IPS-18c (cell line): ENCODE measurements at regions not wholly inside any gene's neighbourhood (a gene's known extent, or its start where the extent isn't known, plus 50 kb on each side); places are given as distances from the start of the nearest gene placed in this dataset.
"Not testable (repeated sequence)": the region's sequence is repeated elsewhere in the genome, so short reads cannot be mapped to it uniquely, and the experiment has no call there.

Experiments used
- H3K4me3 ChIP-seq: 2 replicates; pipeline ENCODE4 v1.7.0; 2013; ENCODE audit warnings: low read depth, mild to moderate bottlenecking, low read length, moderate library complexity; ENCODE audit not compliant: insufficient read depth
- H3K9me3 ChIP-seq: one replicate; pipeline ENCODE4 v1.6.1; 2013; ENCODE audit warnings: mild to moderate bottlenecking, low read length, moderate library complexity; ENCODE audit not compliant: control insufficient read depth, insufficient read depth

DNA sequence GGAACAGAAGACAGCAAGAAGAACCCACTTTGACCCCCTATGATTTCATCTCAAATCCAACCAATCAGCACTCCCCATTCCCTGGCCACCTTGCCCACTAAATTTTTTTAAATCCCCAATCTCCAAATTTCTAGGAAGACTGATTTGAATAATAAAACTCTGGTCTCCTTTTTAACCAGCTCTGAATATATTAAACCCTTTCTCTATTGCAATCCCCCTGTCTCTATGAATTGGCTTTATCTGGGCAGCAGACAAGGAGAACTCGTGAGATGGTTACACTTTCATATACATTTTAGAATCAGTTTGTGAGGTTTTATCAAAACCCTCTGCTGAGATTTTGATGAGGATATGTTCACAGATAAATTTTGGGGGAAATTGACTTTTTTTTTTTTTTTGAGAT, 90.3 kb upstream of the TRIM24 start:
- H3K9me3 ChIP-seq = peaks cover 2% of the 10 kb centered on the region
- H3K4me3 ChIP-seq = no peak overlapping the region; the same call in 1 of the 2 replicates

DNA sequence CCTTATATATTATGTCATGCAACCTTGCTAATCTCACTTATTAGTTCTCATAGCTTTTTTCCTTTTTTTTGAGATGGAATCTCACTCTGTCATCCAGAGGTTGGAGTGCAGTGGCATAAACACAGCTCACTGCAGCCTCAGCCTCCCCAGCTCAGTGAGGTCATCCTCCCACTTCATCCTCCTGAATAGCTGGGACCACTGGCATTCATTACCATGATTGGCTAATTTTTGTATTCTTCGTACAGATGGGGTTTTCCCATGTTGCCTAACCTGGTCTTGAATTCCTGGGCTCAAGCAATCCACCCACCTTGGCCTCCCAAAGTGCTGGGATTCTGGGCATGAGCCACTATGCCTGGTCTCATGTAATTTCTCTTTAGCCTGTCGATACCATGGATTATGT, 89.1 kb upstream of the TRIM24 start:
- H3K9me3 ChIP-seq = peaks cover 2% of the 10 kb centered on the region
- no peak overlapping the region for H3K4me3 ChIP-seq

DNA sequence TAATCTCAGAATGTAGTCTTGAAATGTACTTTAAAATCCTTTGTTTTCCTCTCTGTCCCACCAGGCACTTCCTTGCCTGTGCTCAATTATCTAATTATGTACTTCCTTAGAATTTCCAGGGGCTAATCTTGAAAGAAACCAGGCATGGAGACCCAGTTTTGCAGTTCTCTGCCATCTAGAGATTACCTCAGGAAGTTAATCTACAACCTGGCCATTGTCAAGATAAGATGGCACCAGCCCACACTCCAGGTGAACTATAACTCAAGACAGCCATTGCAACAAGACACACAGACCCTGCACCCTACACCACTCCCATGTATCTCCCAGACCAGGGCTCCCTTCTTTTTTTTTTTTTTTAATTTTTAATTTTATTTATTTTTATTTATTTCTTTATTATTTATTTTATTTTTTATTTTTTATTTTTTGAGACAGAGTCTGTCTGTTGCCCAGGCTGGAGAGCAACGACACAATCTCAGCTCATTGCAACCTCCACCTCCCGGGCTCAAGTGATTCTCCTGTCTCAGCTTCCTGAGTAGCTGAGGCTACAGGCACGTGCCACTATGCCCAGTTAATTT, 85.9 kb upstream of the TRIM24 start:
- Histone ChIP-seq H3K9me3 (peaks cover 2% of the 10 kb centered on the region), H3K4me3 (no peak overlapping the region)

DNA sequence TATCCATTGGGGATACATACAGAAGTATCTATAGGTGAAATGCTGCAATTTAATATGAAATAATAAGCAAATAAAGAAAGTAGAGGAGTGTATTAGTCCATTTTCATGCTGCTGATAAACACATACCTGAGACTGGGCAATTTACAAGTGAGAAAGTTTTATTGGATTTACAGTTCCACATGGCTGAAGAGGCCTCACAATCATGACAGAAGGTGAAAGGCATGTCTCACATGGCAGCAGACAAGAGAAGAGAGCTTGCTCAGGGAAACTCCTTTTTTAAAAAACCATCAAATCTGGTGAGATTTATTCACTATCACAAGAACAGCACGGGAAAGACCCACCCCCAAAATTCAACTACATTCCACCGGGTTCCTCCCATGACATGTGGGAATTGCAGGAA, 82.8 kb upstream of the TRIM24 start:
- H3K4me3 ChIP-seq = no peak overlapping the region
- peaks cover 3% of the 10 kb centered on the region for H3K9me3 ChIP-seq

DNA sequence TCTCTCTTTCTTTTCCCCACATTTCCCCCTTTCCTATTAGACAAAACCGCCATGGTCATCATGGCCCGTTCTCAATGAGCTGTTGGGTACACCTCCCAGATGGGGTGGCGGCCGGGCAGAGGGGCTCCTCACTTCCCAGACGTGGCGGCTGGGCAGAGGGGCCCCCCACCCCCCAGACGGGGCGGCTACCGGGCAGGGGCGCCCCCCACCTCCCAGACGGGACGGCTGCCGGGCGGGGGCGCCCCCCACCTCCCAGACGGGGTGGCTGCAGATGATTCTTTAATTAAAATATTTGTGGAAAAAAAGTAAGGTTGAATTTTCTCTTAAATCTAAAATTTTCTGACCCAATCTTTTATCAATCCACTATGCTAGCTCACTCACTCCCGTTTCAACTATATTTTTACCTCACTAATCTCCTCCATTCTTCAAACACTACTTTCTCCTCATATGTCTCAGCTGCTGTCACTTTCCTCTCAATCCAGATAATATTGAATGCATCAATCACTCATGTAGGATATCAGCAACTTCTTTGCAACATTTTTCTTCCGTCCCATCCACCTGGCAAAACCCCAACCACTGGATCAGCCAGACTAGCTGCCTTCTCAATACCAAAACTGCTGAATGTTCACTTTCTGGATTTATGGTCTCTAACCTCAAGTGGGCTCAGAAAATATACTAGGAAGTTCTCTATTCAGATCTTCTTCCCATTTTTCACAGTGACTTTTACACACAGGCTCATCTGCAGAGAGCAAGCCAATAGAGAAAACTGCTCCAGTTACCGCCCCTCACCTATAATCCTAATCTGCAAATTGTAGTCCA, 81.1 kb upstream of the TRIM24 start:
- peaks cover 3% of the 10 kb centered on the region for H3K9me3 ChIP-seq
- H3K4me3 ChIP-seq = no peak overlapping the region

DNA sequence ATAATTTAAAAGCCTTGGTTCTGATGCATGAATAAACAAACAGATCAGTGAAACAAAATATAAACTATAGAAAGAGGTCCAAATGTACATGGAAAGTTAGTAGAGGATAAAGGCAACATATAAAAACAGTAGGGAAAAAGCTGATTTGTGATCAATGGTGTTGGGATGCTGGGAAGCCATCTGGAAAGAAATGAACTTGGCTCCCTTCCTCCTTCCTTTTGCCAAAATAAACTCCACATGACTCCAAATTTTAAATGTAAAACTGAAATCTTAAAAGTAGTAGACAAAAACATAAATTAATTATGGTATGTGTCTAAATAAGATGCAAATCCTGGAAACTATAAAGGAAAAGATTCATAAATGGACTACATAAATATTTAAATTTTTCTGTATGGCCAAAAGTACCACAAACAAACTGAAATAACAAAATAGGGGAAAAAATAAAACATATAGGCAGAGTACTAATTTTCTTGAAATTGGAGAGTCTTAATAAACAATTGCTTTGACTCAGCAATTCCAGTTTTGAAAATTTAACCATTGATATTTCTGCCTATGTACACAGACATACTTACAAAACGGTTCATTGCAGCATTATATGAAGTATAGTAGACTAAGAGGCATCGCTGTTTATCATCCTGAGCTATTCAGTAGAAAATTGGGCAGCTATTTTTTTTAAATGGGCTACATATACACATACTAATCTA, 77.0 kb upstream of the TRIM24 start:
- H3K4me3 ChIP-seq = no peak overlapping the region
- peaks cover 4% of the 10 kb centered on the region for H3K9me3 ChIP-seq

DNA sequence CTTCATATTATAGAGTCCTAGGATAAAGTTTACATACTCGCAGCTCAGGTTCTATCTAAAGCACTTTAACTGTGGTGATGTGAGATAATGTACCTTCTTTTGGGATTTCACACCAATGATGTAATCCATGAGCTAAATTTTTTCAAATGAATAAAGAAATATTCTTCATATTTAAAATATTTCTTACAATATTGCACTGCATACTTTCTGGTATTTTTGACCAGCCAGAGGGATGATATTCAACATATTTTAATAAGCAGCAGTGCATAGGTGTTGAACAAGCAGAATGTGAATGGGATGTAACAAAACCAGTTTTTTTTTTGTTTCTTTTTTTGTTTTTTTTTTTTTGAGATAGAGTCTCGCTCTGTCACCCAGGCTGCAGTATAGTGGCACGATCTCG, 73.2 kb upstream of the TRIM24 start:
- H3K9me3 ChIP-seq = peaks cover 3% of the 10 kb centered on the region
- H3K4me3 ChIP-seq = no peak overlapping the region

DNA sequence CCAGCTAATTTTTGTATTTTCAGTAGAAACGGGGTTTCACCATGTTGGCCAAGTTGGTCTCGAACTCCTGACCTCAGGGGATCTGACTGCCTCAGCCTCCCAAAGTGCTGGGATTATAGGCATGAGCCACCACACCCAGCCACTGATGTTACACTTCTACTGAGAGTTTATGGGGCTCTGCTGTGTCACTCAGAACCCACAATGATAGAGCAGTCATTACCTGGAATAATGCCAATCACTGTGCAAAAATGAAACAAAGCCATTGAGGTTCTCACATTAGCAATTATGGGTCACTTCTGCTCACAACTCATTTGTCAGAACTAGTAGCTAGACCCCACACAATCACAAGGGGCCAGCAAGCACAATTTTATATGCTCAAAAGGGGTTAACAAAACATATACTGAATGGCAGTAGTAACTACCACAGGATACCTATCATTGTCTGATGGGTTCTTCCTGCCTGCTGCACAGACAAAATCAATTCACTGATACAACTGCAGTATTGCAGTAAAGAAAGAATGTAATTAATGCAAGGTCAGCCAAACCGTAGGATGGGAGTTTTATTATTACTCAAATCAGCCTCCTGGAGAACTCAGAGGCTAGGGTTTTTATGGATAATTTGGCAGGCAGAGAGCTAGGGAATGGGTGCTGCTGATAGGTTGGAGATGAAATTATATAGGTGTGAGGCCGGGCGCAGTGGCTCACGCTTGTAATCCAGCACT, 72.1 kb upstream of the TRIM24 start:
- Histone ChIP-seq H3K4me3 (no peak overlapping the region), H3K9me3 (peaks cover 3% of the 10 kb centered on the region)

DNA sequence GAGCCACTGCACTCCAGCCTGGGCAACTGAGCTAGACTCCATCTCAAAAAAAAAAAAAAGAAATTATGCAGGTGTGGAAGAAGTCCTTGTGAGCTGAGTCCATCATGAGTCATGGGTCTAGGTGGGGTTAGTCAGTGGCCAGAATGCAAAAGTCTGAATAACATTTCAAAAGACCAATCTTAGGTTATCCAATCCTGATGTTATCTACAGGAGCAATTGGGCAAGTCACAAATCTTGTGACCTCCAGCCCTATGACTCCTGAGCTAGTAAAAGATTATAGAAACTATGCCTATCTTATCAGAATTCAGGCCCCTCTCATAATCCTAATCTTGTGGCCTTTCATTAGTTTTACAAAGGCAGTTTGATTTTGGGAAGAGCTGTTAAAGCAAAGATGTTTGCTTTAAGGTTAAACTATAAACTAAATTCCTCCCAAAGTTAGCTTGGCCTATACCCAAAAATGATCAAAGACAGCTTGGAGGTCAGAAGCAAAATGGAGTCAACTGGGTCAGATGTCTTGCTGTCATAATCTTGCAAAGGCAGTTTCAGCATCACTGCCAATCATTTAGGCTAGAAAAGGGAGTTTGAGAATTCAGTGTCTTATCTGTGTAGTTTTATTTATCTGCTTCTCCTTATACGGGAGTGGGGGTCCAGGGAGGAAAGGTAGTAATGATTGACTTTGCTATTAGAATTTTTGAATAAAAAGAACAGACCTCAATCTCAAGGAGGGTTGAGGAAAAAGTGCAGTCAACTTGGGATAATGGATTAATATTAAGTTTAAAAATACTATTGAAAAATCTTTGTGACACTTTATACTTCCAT, 71.2 kb upstream of the TRIM24 start:
- H3K9me3 ChIP-seq = peaks cover 3% of the 10 kb centered on the region
- H3K4me3 ChIP-seq = no peak overlapping the region

DNA sequence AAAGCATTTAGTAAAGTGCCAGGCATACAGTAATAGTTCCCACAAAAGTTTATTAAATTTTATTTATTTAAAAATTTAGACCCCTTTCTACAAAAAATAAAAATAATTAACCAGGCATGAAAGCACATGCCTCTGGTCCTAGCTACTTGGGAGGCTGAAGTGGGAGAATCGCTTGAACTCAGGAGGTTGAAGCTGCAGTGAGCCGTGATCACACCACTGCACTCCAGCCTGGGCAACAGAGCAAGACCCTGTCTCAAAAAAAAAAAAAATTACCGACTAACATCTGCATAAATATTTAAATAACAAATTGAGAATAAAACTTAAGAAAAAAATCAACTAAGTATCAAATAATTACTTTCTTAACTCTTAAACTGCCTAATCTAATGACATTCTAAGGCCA, 64.3 kb upstream of the TRIM24 start:
- H3K9me3 ChIP-seq = no peaks in the 10 kb centered on the region
- no peak overlapping the region for H3K4me3 ChIP-seq

DNA sequence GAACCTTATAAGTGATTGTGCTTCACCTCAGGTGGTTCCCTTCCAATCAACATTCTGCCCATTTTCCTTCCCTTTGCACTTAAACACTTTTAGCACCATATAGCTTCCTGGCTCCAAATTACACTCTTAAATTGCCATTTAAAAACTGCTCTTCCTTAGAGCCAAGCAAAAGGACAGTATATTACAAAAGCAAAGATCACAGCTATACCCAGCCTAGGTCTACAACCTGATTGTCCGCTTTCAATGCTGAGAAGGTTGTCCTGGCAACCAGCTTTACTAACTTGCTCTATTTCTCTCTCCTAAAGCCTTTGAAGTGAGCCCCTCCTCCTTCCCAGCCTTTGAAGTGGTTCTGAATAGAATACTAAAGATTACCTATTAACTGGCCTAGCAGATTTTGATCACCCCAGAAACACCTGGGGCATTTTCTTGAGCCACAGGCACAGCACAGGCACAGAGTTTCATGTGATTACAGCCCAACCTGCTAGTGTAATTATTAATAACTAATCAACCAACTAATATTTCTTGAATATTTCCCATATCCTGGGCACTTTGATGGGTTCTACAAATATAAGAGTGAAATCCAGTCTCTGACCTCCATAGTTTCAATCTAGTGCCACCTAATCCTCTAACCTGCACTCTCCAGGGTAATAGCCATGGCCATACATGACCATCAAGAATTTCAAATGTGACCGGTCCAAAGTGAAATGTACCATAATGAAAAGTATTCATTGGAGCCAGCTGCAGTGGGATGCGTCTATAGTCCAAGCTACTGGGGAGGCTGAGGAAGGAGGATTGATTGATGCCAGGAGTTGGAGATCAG, 63.6 kb upstream of the TRIM24 start:
- H3K4me3 ChIP-seq = no peak overlapping the region
- no peaks in the 10 kb centered on the region for H3K9me3 ChIP-seq

DNA sequence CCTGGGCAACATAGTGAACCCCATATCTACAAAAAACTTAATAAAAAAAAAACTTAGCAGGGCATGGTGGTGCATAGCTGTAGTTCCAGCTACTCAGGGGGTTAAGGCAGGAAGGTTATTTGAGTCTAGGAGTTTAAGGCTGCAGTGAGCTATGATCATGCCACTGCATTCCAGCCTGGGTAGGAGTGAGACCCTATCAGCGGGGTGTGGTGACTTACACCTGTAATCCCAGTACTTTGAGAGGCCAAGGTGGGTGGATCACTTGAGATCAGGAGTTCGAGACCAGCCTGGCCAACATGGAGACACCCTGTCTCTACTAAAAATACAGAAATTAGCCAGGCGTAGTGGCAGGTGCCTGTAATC, 63.0 kb upstream of the TRIM24 start:
- not testable (repeated sequence) for H3K9me3 ChIP-seq, H3K4me3 ChIP-seq

DNA sequence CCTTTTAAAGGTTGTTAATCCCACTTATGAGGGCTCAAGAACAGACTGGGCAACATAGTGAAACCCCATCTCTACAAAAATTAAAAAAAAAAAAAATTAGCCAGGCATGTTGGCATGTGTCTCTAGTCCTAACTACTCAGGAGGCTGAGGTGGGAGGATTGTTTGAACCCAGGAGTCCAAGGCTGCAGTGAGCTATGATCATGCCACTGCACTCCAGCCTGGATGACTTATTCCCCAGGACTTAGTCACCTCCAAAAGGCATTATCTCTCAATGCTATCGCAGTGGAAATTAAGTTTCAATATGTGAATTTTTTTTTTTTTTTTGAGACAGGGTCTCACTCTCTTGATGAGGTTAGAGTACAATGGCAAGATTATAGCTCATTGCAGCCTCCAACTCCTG, 61.2 kb upstream of the TRIM24 start:
- Histone ChIP-seq H3K4me3 (no peak overlapping the region), H3K9me3 (no peaks in the 10 kb centered on the region)

DNA sequence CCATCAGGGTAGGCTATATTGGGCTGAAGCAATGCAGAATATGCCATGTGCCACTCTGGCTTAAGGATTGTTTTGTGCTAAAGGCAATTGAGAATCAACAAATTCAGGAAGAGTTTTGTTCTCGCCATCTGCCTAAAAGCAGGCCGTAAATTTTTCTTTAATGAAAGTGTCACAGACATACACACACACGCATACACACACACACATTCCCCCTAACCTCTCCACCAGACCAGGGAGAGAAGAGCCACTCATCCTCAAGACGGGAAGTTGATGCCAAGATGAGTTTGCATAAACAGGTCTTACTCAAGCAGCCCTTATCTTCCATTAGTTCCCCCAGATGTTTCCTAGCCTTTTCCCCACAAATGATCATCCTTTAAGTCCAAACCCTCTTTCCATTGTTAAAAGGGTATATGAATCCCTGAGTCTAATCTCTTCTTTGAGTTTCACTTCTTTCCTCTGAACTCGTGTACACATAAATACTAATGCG, 59.6 kb upstream of the TRIM24 start:
- H3K9me3 ChIP-seq = no peaks in the 10 kb centered on the region
- H3K4me3 ChIP-seq = no peak overlapping the region

DNA sequence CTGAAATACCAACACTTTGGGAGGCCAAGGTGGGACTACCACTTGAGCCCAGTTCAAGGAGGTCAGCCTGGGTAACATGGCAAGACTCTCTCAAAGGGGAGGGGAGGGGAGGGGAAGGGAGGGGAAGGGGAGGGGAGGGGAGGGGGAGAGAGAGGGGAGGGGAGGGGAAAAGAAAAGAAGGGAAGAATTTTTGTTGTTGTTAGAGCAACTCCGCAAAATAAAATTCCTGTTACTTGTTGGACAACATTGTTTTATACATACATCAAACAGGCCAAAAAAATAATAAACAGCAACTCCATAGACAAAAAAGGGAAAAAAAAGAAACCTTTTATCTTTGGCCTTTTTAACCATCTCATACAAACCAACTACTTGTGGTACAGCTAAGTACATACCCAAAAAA, 57.3 kb upstream of the TRIM24 start:
- Histone ChIP-seq H3K9me3 (no peaks in the 10 kb centered on the region), H3K4me3 (no peak overlapping the region)

DNA sequence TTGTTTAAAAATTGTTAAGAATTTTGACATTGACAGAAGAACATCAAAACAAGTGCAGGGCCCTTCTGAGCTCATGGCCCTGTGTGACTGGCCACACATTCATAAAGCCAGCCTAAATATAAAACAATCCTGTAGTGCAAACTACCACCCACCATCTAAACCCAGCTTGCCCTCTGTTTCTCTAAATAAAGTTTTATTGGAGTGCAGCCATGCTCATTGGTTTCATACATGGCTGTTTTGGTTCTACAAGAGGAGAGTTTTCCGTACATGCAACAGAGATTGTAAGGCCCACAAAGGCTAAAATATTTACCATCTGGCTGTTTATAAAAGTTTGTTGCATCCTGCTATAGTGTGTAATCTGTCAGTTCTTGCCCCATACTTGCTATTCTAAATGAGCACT, 54.6 kb upstream of the TRIM24 start:
- Histone ChIP-seq H3K4me3 (no peak overlapping the region), H3K9me3 (no peaks in the 10 kb centered on the region)
